ENCODE measurements at regions not wholly inside any gene's neighbourhood (a gene's known extent, or its start where the extent isn't known, plus 50 kb on each side); places are given as distances from the start of the nearest gene placed in this dataset.

- TF ChIP-seq, protein P1, sequence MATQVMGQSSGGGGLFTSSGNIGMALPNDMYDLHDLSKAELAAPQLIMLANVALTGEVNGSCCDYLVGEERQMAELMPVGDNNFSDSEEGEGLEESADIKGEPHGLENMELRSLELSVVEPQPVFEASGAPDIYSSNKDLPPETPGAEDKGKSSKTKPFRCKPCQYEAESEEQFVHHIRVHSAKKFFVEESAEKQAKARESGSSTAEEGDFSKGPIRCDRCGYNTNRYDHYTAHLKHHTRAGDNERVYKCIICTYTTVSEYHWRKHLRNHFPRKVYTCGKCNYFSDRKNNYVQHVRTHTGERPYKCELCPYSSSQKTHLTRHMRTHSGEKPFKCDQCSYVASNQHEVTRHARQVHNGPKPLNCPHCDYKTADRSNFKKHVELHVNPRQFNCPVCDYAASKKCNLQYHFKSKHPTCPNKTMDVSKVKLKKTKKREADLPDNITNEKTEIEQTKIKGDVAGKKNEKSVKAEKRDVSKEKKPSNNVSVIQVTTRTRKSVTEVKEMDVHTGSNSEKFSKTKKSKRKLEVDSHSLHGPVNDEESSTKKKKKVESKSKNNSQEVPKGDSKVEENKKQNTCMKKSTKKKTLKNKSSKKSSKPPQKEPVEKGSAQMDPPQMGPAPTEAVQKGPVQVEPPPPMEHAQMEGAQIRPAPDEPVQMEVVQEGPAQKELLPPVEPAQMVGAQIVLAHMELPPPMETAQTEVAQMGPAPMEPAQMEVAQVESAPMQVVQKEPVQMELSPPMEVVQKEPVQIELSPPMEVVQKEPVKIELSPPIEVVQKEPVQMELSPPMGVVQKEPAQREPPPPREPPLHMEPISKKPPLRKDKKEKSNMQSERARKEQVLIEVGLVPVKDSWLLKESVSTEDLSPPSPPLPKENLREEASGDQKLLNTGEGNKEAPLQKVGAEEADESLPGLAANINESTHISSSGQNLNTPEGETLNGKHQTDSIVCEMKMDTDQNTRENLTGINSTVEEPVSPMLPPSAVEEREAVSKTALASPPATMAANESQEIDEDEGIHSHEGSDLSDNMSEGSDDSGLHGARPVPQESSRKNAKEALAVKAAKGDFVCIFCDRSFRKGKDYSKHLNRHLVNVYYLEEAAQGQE (IDR thresholded peaks at IDR 0.05; ENCODE audit: insufficient read depth in 1 of 2, low read depth in 2 of 2, low read length in 2 of 2) = no peak
- TF ChIP-seq TAF1 (IDR thresholded peaks at IDR 0.05; ENCODE audit: borderline replicate concordance, insufficient read depth, low read length) = no peak
- TF ChIP-seq FOXP2 (optimal IDR thresholded peaks at IDR 0.05; ENCODE audit: borderline replicate concordance, extremely low read depth, extremely low read length, insufficient read depth) = no peak
- no peak for TF ChIP-seq SIN3A (IDR thresholded peaks at IDR 0.05; ENCODE audit: borderline replicate concordance, insufficient read depth, low read length)
- no peak for TF ChIP-seq POLR2AphosphoS5 (IDR thresholded peaks at IDR 0.05; ENCODE audit: low read depth, low read length)
These were observed 323.9 kb upstream of the GBE1 start for GRCh38 chr3:82085356-82085755.

- no peak for TF ChIP-seq FOXP2 (optimal IDR thresholded peaks at IDR 0.05; ENCODE audit: borderline replicate concordance, extremely low read depth, extremely low read length, insufficient read depth)
- no peak for TF ChIP-seq POLR2AphosphoS5 (IDR thresholded peaks at IDR 0.05; ENCODE audit: low read depth, low read length)
- TF ChIP-seq TAF1 (IDR thresholded peaks at IDR 0.05; ENCODE audit: borderline replicate concordance, insufficient read depth, low read length) = no peak
- TF ChIP-seq SIN3A (IDR thresholded peaks at IDR 0.05; ENCODE audit: borderline replicate concordance, insufficient read depth, low read length) = no peak
- TF ChIP-seq, protein P1 (IDR thresholded peaks at IDR 0.05; ENCODE audit: insufficient read depth in 1 of 2, low read depth in 2 of 2, low read length in 2 of 2) = no peak
These were observed 323.4 kb upstream of the GBE1 start for GRCh38 chr3:82084824-82085223.

DNA sequence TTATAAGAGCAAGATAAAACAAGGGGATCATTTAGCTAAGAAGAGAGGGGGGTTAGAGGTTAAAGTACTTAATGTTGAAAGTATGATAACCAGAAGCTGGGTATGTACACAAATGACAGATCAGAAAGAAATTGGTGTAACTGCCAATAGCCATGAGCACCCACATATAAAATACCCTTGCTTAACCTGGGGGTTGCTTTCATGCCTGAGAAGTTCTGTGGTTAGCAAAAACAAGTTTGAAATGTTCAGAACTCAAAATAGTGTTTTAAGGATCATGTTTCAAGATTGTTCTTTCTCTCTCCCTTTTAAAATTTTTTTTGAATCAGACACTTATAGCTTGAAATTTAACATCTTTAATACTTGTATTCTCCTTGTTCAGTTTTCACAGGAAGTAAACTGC is 321.4 kb upstream of the GBE1 start:
- TF ChIP-seq SIN3A (IDR thresholded peaks at IDR 0.05; ENCODE audit: borderline replicate concordance, insufficient read depth, low read length) (no peak), TAF1 (IDR thresholded peaks at IDR 0.05; ENCODE audit: borderline replicate concordance, insufficient read depth, low read length) (no peak), FOXP2 (optimal IDR thresholded peaks at IDR 0.05; ENCODE audit: borderline replicate concordance, extremely low read depth, extremely low read length, insufficient read depth) (no peak), POLR2AphosphoS5 (IDR thresholded peaks at IDR 0.05; ENCODE audit: low read depth, low read length) (no peak)
- TF ChIP-seq, protein P1 (IDR thresholded peaks at IDR 0.05; ENCODE audit: insufficient read depth in 1 of 2, low read depth in 2 of 2, low read length in 2 of 2) = no peak

- TF ChIP-seq POLR2AphosphoS5 (IDR thresholded peaks at IDR 0.05; ENCODE audit: low read depth, low read length) (no peak), TAF1 (IDR thresholded peaks at IDR 0.05; ENCODE audit: borderline replicate concordance, insufficient read depth, low read length) (no peak)
- TF ChIP-seq, protein P1 (IDR thresholded peaks at IDR 0.05; ENCODE audit: insufficient read depth in 1 of 2, low read depth in 2 of 2, low read length in 2 of 2) = no peak
These were observed 319.9 kb upstream of the GBE1 start for GRCh38 chr3:82081351-82081750.

GRCh38 chr3:82080792-82081191 is 319.3 kb upstream of the GBE1 start:
- TF ChIP-seq, protein P1 (IDR thresholded peaks at IDR 0.05; ENCODE audit: insufficient read depth in 1 of 2, low read depth in 2 of 2, low read length in 2 of 2) = no peak
- no peak for TF ChIP-seq TAF1 (IDR thresholded peaks at IDR 0.05; ENCODE audit: borderline replicate concordance, insufficient read depth, low read length)
- no peak for TF ChIP-seq SIN3A (IDR thresholded peaks at IDR 0.05; ENCODE audit: borderline replicate concordance, insufficient read depth, low read length)
- no peak for TF ChIP-seq POLR2AphosphoS5 (IDR thresholded peaks at IDR 0.05; ENCODE audit: low read depth, low read length)
- no peak for TF ChIP-seq FOXP2 (optimal IDR thresholded peaks at IDR 0.05; ENCODE audit: borderline replicate concordance, extremely low read depth, extremely low read length, insufficient read depth)
